ENCODE measurements at regions not wholly inside any gene's neighbourhood (a gene's known extent, or its start where the extent isn't known, plus 50 kb on each side); places are given as distances from the start of the nearest gene placed in this dataset.

DNA sequence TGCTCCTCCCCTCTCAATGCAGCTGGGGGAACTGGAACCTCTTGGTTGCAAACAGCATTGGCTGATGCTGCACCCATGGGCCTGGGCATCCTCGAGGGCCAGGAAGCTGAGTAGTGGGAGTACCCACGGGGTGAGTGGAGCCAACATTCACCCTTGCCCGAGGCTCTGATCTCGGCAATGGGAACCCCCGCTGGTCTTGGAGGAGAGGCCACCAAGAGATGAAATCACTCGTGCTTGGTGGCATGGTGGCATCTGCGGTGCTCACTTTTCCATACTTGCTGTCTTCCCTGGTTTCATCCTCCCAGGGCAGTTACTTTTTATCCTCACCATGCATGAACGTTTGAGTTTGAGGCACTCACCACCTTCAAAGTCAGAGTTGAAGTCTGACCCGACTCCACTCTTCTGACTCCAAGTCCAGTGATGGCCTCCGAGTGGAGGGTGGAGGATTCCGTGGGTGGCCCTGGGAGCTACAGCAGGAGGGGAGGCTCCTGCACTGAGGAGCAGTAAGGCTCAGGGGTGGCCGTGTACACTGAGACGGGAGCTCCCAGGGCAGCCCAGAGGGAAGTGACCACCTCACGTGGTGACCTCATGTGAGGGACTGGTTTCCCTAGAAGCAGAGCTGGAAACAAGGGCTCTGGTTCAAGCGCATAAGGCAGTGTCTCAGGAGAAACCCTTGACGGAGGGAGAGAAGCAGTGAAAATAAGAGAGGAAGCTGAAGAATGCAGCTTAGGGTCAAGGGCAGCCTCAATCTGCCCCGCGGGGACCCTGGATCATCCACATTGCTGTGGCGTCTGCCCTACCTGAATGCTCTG is 349.1 kb downstream of the TCERG1L start:
- Histone ChIP-seq H3K27me3 (no peaks in the 10 kb centered on the region), H3K9me3 (no peaks in the 10 kb centered on the region), H3K27ac (no peak overlapping the region), H3K36me3 (no peaks in the 10 kb centered on the region), H3K4me3 (no peak overlapping the region), H3K4me1 (no peaks in the 10 kb centered on the region)
- ATAC-seq = no peak
- no peak for DNase-seq
- 63% methylated on average over 7 of the region's 19 CpGs for WGBS (ENCODE audit: insufficient coverage, low coverage, low lambda C conversion rate, missing lambda C conversion rate)
- intact Hi-C loops (cut with DNase I) = no loop called here
- TF ChIP-seq, protein P1, sequence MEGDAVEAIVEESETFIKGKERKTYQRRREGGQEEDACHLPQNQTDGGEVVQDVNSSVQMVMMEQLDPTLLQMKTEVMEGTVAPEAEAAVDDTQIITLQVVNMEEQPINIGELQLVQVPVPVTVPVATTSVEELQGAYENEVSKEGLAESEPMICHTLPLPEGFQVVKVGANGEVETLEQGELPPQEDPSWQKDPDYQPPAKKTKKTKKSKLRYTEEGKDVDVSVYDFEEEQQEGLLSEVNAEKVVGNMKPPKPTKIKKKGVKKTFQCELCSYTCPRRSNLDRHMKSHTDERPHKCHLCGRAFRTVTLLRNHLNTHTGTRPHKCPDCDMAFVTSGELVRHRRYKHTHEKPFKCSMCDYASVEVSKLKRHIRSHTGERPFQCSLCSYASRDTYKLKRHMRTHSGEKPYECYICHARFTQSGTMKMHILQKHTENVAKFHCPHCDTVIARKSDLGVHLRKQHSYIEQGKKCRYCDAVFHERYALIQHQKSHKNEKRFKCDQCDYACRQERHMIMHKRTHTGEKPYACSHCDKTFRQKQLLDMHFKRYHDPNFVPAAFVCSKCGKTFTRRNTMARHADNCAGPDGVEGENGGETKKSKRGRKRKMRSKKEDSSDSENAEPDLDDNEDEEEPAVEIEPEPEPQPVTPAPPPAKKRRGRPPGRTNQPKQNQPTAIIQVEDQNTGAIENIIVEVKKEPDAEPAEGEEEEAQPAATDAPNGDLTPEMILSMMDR (IDR thresholded peaks at IDR 0.05) = no peak
- no peak for TF ChIP-seq POLR2A (IDR thresholded peaks at IDR 0.05)

DNA sequence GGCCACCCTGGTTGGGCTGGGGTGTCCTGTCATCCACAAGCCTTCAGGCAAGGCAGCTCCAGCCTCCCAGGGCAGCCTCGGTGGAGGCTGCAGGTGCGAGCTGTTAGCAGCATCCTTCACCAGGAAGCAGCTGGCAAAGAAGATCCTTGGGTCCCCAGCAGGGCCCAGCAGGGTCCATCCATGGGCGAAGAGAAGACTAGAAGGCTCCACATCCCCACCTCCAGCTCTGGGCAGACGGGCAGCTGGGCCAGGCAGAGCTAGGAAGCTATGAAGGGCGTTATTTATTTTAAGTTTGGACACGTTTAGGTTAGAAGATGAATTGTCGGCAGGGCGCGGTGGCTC is 348.5 kb downstream of the TCERG1L start:
- ATAC-seq (no peak), DNase-seq (no peak)
- intact Hi-C loops (cut with DNase I) = no loop called here
- Histone ChIP-seq H3K27me3 (no peaks in the 10 kb centered on the region), H3K4me3 (no peak overlapping the region), H3K27ac (no peak overlapping the region), H3K9me3 (no peaks in the 10 kb centered on the region), H3K36me3 (no peaks in the 10 kb centered on the region), H3K4me1 (no peaks in the 10 kb centered on the region)
- TF ChIP-seq, protein P1 (IDR thresholded peaks at IDR 0.05) = no peak
- TF ChIP-seq POLR2A (IDR thresholded peaks at IDR 0.05) = no peak
- 62% methylated on average over 5 of the region's 9 CpGs for WGBS (ENCODE audit: insufficient coverage, low coverage, low lambda C conversion rate, missing lambda C conversion rate)

DNA sequence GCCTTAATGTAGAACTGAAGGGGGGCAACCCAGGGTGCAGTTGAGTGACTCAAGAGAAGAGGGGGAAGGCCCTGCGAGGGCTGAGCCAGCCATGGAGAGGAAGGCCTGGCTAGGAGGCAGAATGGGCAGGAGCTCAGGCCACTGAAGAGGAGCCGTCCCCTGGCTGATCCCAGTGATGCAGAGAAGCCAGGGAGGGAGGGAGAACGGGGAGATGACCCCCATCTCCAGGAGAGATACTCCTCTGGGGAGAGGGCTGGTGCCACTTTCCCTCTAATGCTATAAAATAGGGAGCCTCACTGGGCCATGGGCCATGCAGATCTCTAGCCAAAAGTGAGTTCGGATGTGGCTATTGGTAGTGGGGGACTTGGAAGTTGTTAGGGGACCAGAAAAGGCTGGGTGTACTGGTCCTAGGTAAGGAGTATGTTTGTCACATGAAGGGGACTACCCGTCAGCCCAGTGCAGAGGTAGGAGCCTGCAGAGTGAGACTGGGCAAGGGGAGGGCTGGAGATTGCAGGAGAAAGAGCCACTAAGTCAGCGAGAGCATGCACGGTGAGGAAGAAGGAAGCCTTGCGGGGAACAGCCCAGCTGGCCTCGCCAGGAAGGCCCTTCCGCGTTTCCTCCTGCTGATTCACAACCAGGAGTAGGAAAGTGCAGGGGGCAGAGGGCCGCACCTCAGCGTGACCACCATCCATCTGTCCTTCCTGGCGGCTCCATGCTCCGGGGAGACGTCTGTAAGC is 347.6 kb downstream of the TCERG1L start:
- Histone ChIP-seq H3K4me3 (no peak overlapping the region), H3K27me3 (no peaks in the 10 kb centered on the region), H3K9me3 (no peaks in the 10 kb centered on the region), H3K27ac (no peak overlapping the region), H3K4me1 (no peaks in the 10 kb centered on the region), H3K36me3 (no peaks in the 10 kb centered on the region)
- no peak for DNase-seq
- intact Hi-C loops (cut with DNase I) = no loop called here
- 76% methylated on average over 9 of the region's 16 CpGs for WGBS (ENCODE audit: insufficient coverage, low coverage, low lambda C conversion rate, missing lambda C conversion rate)
- TF ChIP-seq, protein P1 (IDR thresholded peaks at IDR 0.05) = no peak
- no peak for TF ChIP-seq POLR2A (IDR thresholded peaks at IDR 0.05)
- no peak for ATAC-seq

DNA sequence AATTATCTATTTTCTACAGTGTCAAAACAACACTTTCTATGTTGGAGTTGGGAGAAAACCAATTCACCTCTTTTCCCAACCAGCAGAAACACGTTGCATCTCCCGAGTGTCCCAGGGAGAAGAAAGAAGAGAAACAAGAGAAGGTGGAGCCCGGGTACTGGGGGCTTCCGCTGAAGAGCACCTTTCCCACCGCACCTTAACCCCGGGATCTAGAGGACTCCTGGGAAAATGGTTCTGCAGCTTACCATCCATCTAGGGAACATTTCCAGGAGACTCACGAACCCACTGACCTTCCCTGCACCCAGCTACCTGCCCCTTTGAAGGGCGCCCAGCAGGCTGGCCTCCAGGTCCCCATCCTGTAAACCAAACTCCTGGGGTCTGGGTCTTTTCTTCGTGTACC is 346.8 kb downstream of the TCERG1L start:
- no peak overlapping the region for H3K27ac ChIP-seq
- no peaks in the 10 kb centered on the region for H3K27me3 ChIP-seq
- H3K9me3 ChIP-seq = no peaks in the 10 kb centered on the region
- no peak overlapping the region for H3K4me3 ChIP-seq
- no peak for TF ChIP-seq POLR2A (IDR thresholded peaks at IDR 0.05)
- TF ChIP-seq, protein P1 (IDR thresholded peaks at IDR 0.05) = no peak
- WGBS (ENCODE audit: insufficient coverage, low coverage, low lambda C conversion rate, missing lambda C conversion rate) = 27% methylated on average over 5 of the region's 9 CpGs
- ATAC-seq = no peak
- no peaks in the 10 kb centered on the region for H3K4me1 ChIP-seq
- DNase-seq = no peak
- H3K36me3 ChIP-seq = no peaks in the 10 kb centered on the region
- intact Hi-C loops (cut with DNase I) = no loop called here

Data from right lobe of liver (tissue), 6 donors.